ENCODE measurements at regions not wholly inside any gene's neighbourhood (a gene's known extent, or its start where the extent isn't known, plus 50 kb on each side); places are given as distances from the start of the nearest gene placed in this dataset.
"Not testable (repeated sequence)": the region's sequence is repeated elsewhere in the genome, so short reads cannot be mapped to it uniquely, and the experiment has no call there.

- no peak for TF ChIP-seq CTCF (IDR thresholded peaks at IDR 0.05)
- no peak for ATAC-seq (ENCODE audit: low FRiP score)
- DNase-seq (ENCODE audit: low spot score) = no peak
These were observed 79.8 kb upstream of the BLID start for GRCh38 chr11:122195790-122196189.

- not testable (repeated sequence) for ATAC-seq (ENCODE audit: low FRiP score); DNase-seq (ENCODE audit: low spot score)
These were observed 78.0 kb upstream of the BLID start for GRCh38 chr11:122193881-122194480.

- no peak for DNase-seq (ENCODE audit: low spot score)
- ATAC-seq (ENCODE audit: low FRiP score) = no peak
- TF ChIP-seq CTCF (IDR thresholded peaks at IDR 0.05) = no peak
These were observed 77.4 kb upstream of the BLID start for GRCh38 chr11:122193457-122193856.

- TF ChIP-seq CTCF (IDR thresholded peaks at IDR 0.05) = no peak
- DNase-seq (ENCODE audit: low spot score) (no peak), ATAC-seq (ENCODE audit: low FRiP score) (peak; percentile 20)
These were observed 76.7 kb upstream of the BLID start for GRCh38 chr11:122192634-122193255.

GRCh38 chr11:122190768-122191167 is 74.8 kb upstream of the BLID start:
- no peak for DNase-seq (ENCODE audit: low spot score)
- no peak for TF ChIP-seq CTCF (IDR thresholded peaks at IDR 0.05)
- ATAC-seq (ENCODE audit: low FRiP score) = no peak

- no peak for TF ChIP-seq CTCF (IDR thresholded peaks at IDR 0.05)
- ATAC-seq (ENCODE audit: low FRiP score) (peak; percentile 80), DNase-seq (ENCODE audit: low spot score) (no peak)
These were observed 73.2 kb upstream of the BLID start for GRCh38 chr11:122189229-122189628.

- ATAC-seq (ENCODE audit: low FRiP score) (no peak), DNase-seq (ENCODE audit: low spot score) (no peak)
- no peak for TF ChIP-seq CTCF (IDR thresholded peaks at IDR 0.05)
These were observed 71.6 kb upstream of the BLID start for GRCh38 chr11:122187373-122188165.

Measured in omental fat pad (tissue), 3 donors.